PFSK-1 (cell line): ENCODE measurements at regions not wholly inside any gene's neighbourhood (a gene's known extent, or its start where the extent isn't known, plus 50 kb on each side); places are given as distances from the start of the nearest gene placed in this dataset.

Source experiments
- POLR2AphosphoS5 ChIP-seq: IDR thresholded peaks from 2 replicates; pipeline ENCODE4 v1.6.1; 2012; ENCODE audit warnings: low read depth, mild to moderate bottlenecking, control low read depth, low read length, moderate library complexity
- REST ChIP-seq, 2 experiments: IDR thresholded peaks; 2 replicates each; pipeline versions ENCODE4 v1.6.1 to v1.8.0; 2011 to 2012; ENCODE audit warnings: low read depth in 2 of 2, low read length in 2 of 2, control low read depth in 1 of 2, inconsistent platforms in 1 of 2, mild to moderate bottlenecking in 1 of 2, moderate library complexity in 1 of 2; ENCODE audit not compliant: insufficient read depth in 1 of 2
- SIN3A ChIP-seq: IDR thresholded peaks from 2 replicates; pipeline ENCODE4 v1.6.1; 2012; ENCODE audit warnings: mild to moderate bottlenecking, low read length, moderate library complexity, borderline replicate concordance; ENCODE audit not compliant: insufficient read depth
- TAF1 ChIP-seq: IDR thresholded peaks from 2 replicates; pipeline ENCODE4 v1.6.1; 2012; ENCODE audit warnings: low read length, control low read depth, borderline replicate concordance; ENCODE audit not compliant: insufficient read depth

- TF ChIP-seq POLR2AphosphoS5 (no peak), REST (IDR thresholded peaks at IDR 0.05; ENCODE audit: insufficient read depth in 1 of 2, low read depth in 2 of 2, low read length in 2 of 2) (no peak), TAF1 (no peak), SIN3A (no peak)
Measured at GRCh38 chr5:5828619-5829018, 406.1 kb downstream of the ICE1 start.
